ENCODE measurements at regions not wholly inside any gene's neighbourhood (a gene's known extent, or its start where the extent isn't known, plus 50 kb on each side); places are given as distances from the start of the nearest gene placed in this dataset.

GRCh38 chr7:53811555-53812079, 730.6 kb upstream of the VSTM2A start:
- Histone ChIP-seq H3K9me3 (no peaks in the 10 kb centered on the region), H3K4me3 (no peak overlapping the region), H3K27me3 (no peaks in the 10 kb centered on the region), H3K27ac (no peak overlapping the region), H3K36me3 (no peaks in the 10 kb centered on the region), H3K4me1 (no peaks in the 10 kb centered on the region)
- intact Hi-C loops (cut with DNase I): no loop called here
- TF ChIP-seq POLR2A (IDR thresholded peaks at IDR 0.05) (no peak), CTCF (IDR thresholded peaks at IDR 0.05) (no peak)
- WGBS, 2 donors: 95% methylated on average over 14 to 15 of the region's 22 CpGs
- DNase-seq: no peak

GRCh38 chr7:53812135-53812534, 730.0 kb upstream of the VSTM2A start:
- Histone ChIP-seq H3K4me3 (no peak overlapping the region), H3K9me3 (no peaks in the 10 kb centered on the region), H3K36me3 (no peaks in the 10 kb centered on the region), H3K27me3 (no peaks in the 10 kb centered on the region), H3K4me1 (no peaks in the 10 kb centered on the region), H3K27ac (no peak overlapping the region)
- intact Hi-C loops (cut with DNase I): no loop called here
- WGBS, 2 donors: 85 to 89% methylated on average over 15 to 16 of the region's 16 CpGs
- TF ChIP-seq POLR2A (IDR thresholded peaks at IDR 0.05) (no peak), CTCF (IDR thresholded peaks at IDR 0.05) (no peak)
- DNase-seq: no peak

GRCh38 chr7:53835301-53835700, 706.9 kb upstream of the VSTM2A start:
- Histone ChIP-seq H3K36me3 (no peaks in the 10 kb centered on the region), H3K27ac (no peak overlapping the region), H3K4me3 (no peak overlapping the region), H3K9me3 (no peaks in the 10 kb centered on the region), H3K4me1 (no peaks in the 10 kb centered on the region), H3K27me3 (no peaks in the 10 kb centered on the region)
- intact Hi-C loops (cut with DNase I): no loop called here
- DNase-seq: no peak
- TF ChIP-seq POLR2A (IDR thresholded peaks at IDR 0.05) (no peak), CTCF (IDR thresholded peaks at IDR 0.05) (no peak)
- WGBS, 2 donors: 67 to 82% methylated on average over 2 to 3 of the region's 3 CpGs

- TF ChIP-seq CTCF (IDR thresholded peaks at IDR 0.05) (no peak), POLR2A (IDR thresholded peaks at IDR 0.05) (no peak)
Observed at GRCh38 chr7:53877688-53878087, 664.5 kb upstream of the VSTM2A start.

GRCh38 chr7:53900856-53901528, 641.2 kb upstream of the VSTM2A start:
- Histone ChIP-seq H3K4me3 (no peak overlapping the region), H3K9me3 (no peaks in the 10 kb centered on the region), H3K36me3 (no peaks in the 10 kb centered on the region), H3K27ac (no peak overlapping the region), H3K27me3 (no peaks in the 10 kb centered on the region), H3K4me1 (no peaks in the 10 kb centered on the region)
- 78 to 83% methylated on average over 9 of the region's 9 CpGs for WGBS, 2 donors
- intact Hi-C loops (cut with DNase I): no loop called here
- TF ChIP-seq POLR2A (IDR thresholded peaks at IDR 0.05): no peak
- no peak for TF ChIP-seq CTCF (IDR thresholded peaks at IDR 0.05)
- no peak for DNase-seq

More at GRCh38 chr7:53877688-53878087, 664.5 kb upstream of the VSTM2A start:
- intact Hi-C loops (cut with DNase I): no loop called here
- 12 to 52% methylated on average over 2 of the region's 2 CpGs for WGBS, 2 donors
- Histone ChIP-seq H3K36me3 (no peaks in the 10 kb centered on the region), H3K4me1 (no peaks in the 10 kb centered on the region), H3K4me3 (no peak overlapping the region), H3K9me3 (no peaks in the 10 kb centered on the region), H3K27ac (no peak overlapping the region), H3K27me3 (no peaks in the 10 kb centered on the region)
- no peak for DNase-seq
